ENCODE measurements at regions not wholly inside any gene's neighbourhood (a gene's known extent, or its start where the extent isn't known, plus 50 kb on each side); places are given as distances from the start of the nearest gene placed in this dataset.

DNA sequence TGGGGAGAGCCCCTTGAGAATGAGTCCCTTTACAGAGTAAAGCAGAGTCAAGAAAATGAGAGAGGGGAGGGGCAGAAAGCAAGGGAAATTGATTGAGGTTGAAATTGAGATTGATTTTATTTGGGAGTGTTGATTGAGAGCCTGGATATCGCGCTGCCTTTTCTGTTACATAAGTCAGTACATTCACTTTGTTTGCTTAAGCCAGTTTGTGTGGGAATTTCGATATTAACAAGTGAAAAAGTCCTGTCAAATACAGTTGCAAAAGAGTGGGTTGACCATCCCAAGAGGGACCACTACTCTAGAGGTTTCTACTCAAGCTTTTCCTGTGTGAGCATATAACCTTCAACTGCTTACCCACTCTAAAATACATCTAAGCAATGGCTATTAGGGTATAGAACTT is 331.4 kb upstream of the AZI2 start:
- H4K20me1 ChIP-seq (ENCODE audit: control insufficient read depth, extremely low read depth, insufficient read depth, low read length): no peaks in the 10 kb centered on the region
- TF ChIP-seq, protein P1, sequence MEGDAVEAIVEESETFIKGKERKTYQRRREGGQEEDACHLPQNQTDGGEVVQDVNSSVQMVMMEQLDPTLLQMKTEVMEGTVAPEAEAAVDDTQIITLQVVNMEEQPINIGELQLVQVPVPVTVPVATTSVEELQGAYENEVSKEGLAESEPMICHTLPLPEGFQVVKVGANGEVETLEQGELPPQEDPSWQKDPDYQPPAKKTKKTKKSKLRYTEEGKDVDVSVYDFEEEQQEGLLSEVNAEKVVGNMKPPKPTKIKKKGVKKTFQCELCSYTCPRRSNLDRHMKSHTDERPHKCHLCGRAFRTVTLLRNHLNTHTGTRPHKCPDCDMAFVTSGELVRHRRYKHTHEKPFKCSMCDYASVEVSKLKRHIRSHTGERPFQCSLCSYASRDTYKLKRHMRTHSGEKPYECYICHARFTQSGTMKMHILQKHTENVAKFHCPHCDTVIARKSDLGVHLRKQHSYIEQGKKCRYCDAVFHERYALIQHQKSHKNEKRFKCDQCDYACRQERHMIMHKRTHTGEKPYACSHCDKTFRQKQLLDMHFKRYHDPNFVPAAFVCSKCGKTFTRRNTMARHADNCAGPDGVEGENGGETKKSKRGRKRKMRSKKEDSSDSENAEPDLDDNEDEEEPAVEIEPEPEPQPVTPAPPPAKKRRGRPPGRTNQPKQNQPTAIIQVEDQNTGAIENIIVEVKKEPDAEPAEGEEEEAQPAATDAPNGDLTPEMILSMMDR (conservative IDR thresholded peaks at IDR 0.05 in 1 of 2, IDR thresholded peaks at IDR 0.05 in 1 of 2; ENCODE audit: low read depth in 1 of 2, low read length in 2 of 2): no peak
- no peak for TF ChIP-seq EZH2 (IDR thresholded peaks at IDR 0.05; ENCODE audit: low read length, missing control alignments)
- no peaks in the 10 kb centered on the region for H3K4me1 ChIP-seq (ENCODE audit: control insufficient read depth, extremely low read depth, insufficient read depth, low read length)
- no peaks in the 10 kb centered on the region for H3K79me2 ChIP-seq (ENCODE audit: control insufficient read depth, insufficient read depth, low read length)
- no peak overlapping the region for H2AFZ ChIP-seq (ENCODE audit: low read length)
- no peak for DNase-seq (ENCODE audit: low read depth in 2 of 2)
- H3K9ac ChIP-seq (ENCODE audit: insufficient read depth, low read length): no peak overlapping the region
- H3K4me2 ChIP-seq (ENCODE audit: extremely low read depth, insufficient read depth, low read length): no peak overlapping the region
- H3K4me3 ChIP-seq (replicated peaks in 1 of 4; ENCODE audit: control extremely low read depth in 1 of 4, insufficient read depth in 1 of 4, low read depth in 3 of 4, low read length in 4 of 4): no peak overlapping the region
- no peaks in the 10 kb centered on the region for H3K36me3 ChIP-seq (ENCODE audit: control insufficient read depth, insufficient read depth, low read length)
- H3K27me3 ChIP-seq (ENCODE audit: control insufficient read depth, insufficient read depth, low read length): no peaks in the 10 kb centered on the region
- H3K27ac ChIP-seq (ENCODE audit: insufficient read depth, low read length): no peak overlapping the region
- no peaks in the 10 kb centered on the region for H3K9me3 ChIP-seq (ENCODE audit: control insufficient read depth, insufficient read depth, low read depth, low read length)

DNA sequence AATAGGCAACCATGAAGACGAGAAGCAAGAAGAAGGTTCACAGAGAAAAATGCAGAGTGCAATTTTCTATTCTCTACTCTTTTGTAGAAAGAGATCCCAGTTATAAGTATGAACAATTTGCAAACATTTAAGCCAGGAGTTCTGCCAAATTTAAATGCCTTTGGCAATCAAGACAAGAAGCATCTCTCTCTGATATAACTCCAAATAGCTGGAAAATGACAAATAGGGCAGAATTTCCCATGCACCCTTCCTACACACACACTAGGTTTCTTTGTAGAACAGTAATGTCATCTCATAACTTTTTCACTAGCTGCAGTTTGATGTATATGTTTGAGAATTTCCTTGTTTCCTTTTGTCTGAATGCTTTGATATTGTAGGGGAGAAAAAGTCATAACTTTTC is 333.5 kb upstream of the AZI2 start:
- Histone ChIP-seq H3K27me3 (ENCODE audit: control insufficient read depth, insufficient read depth, low read length) (no peaks in the 10 kb centered on the region), H3K4me1 (ENCODE audit: control insufficient read depth, extremely low read depth, insufficient read depth, low read length) (no peaks in the 10 kb centered on the region), H3K9ac (ENCODE audit: insufficient read depth, low read length) (no peak overlapping the region), H3K4me3 (replicated peaks in 1 of 4; ENCODE audit: control extremely low read depth in 1 of 4, insufficient read depth in 1 of 4, low read depth in 3 of 4, low read length in 4 of 4) (no peak overlapping the region), H4K20me1 (ENCODE audit: control insufficient read depth, extremely low read depth, insufficient read depth, low read length) (no peaks in the 10 kb centered on the region), H3K27ac (ENCODE audit: insufficient read depth, low read length) (no peak overlapping the region), H2AFZ (ENCODE audit: low read length) (no peak overlapping the region), H3K36me3 (ENCODE audit: control insufficient read depth, insufficient read depth, low read length) (no peaks in the 10 kb centered on the region), H3K9me3 (ENCODE audit: control insufficient read depth, insufficient read depth, low read depth, low read length) (no peaks in the 10 kb centered on the region), H3K4me2 (ENCODE audit: extremely low read depth, insufficient read depth, low read length) (no peak overlapping the region), H3K79me2 (ENCODE audit: control insufficient read depth, insufficient read depth, low read length) (no peaks in the 10 kb centered on the region)
- DNase-seq (ENCODE audit: low read depth in 2 of 2): no peak
- TF ChIP-seq, protein P1 (conservative IDR thresholded peaks at IDR 0.05 in 1 of 2, IDR thresholded peaks at IDR 0.05 in 1 of 2; ENCODE audit: low read depth in 1 of 2, low read length in 2 of 2): no peak
- no peak for TF ChIP-seq EZH2 (IDR thresholded peaks at IDR 0.05; ENCODE audit: low read length, missing control alignments)

DNA sequence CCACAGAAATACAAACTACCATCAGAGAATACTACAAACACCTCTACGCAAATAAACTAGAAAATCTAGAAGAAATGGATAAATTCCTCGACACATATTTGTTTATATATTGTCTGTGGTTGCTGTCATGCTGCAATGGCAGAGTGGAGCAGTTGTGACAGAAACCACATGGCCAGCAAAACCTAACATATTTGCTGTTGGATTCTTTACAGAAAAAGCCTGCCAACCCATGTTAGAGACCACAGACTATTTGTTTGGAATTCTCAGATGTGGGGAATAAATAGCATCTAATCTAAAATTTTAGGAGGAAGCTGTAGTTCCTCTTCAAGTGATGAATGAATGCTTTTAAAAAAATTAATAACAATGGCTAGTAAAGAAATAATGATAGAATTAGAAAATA is 341.6 kb upstream of the AZI2 start:
- Histone ChIP-seq H3K79me2 (ENCODE audit: control insufficient read depth, insufficient read depth, low read length) (no peaks in the 10 kb centered on the region), H4K20me1 (ENCODE audit: control insufficient read depth, extremely low read depth, insufficient read depth, low read length) (no peaks in the 10 kb centered on the region), H2AFZ (ENCODE audit: low read length) (no peak overlapping the region), H3K27me3 (ENCODE audit: control insufficient read depth, insufficient read depth, low read length) (no peaks in the 10 kb centered on the region), H3K9ac (ENCODE audit: insufficient read depth, low read length) (no peak overlapping the region), H3K4me1 (ENCODE audit: control insufficient read depth, extremely low read depth, insufficient read depth, low read length) (no peaks in the 10 kb centered on the region), H3K9me3 (ENCODE audit: control insufficient read depth, insufficient read depth, low read depth, low read length) (no peaks in the 10 kb centered on the region), H3K4me2 (ENCODE audit: extremely low read depth, insufficient read depth, low read length) (no peak overlapping the region), H3K36me3 (ENCODE audit: control insufficient read depth, insufficient read depth, low read length) (no peaks in the 10 kb centered on the region), H3K4me3 (replicated peaks in 1 of 4; ENCODE audit: control extremely low read depth in 1 of 4, insufficient read depth in 1 of 4, low read depth in 3 of 4, low read length in 4 of 4) (no peak overlapping the region), H3K27ac (ENCODE audit: insufficient read depth, low read length) (no peak overlapping the region)
- no peak for DNase-seq (ENCODE audit: low read depth in 2 of 2)
- TF ChIP-seq EZH2 (IDR thresholded peaks at IDR 0.05; ENCODE audit: low read length, missing control alignments): no peak
- TF ChIP-seq, protein P1 (conservative IDR thresholded peaks at IDR 0.05 in 1 of 2, IDR thresholded peaks at IDR 0.05 in 1 of 2; ENCODE audit: low read depth in 1 of 2, low read length in 2 of 2): no peak

All from fibroblast of lung (primary cell).